ENCODE measurements at regions not wholly inside any gene's neighbourhood (a gene's known extent, or its start where the extent isn't known, plus 50 kb on each side); places are given as distances from the start of the nearest gene placed in this dataset.

GRCh38 chr2:18831916-18832510 is 242.6 kb upstream of the NT5C1B start:
- H3K4me3 ChIP-seq = no peak overlapping the region
- H3K36me3 ChIP-seq = no peaks in the 10 kb centered on the region
- no peaks in the 10 kb centered on the region for H3K9me3 ChIP-seq (replicated peaks)
- H3K4me1 ChIP-seq (replicated peaks) = 0 out of 2 replicates have a peak, but pooled peaks cover 3% of the 10 kb centered on the region
- no peak overlapping the region for H3K27ac ChIP-seq
- no peak for DNase-seq (ENCODE audit: low read depth in 1 of 2, low spot score in 2 of 2)
- no peaks in the 10 kb centered on the region for H3K27me3 ChIP-seq (replicated peaks)

DNA sequence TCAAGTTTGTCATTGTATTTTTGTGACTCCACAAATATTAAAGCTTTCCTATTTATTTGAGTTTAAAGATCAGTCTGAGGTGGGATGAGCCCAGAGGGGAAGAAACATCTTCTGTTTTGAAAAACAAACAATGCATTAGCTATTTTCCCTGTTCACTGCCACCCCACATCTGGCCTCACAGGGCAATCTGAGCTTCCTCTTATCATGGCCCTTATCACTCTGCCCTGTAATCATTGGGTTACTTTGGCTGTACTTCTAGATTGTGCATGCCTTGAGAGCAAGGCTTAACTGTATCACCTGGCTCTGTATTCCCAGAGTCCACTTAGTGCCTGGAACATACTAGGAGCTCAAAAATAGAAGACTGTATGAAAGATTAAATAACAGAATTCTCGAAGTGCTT is 241.6 kb upstream of the NT5C1B start:
- no peaks in the 10 kb centered on the region for H3K36me3 ChIP-seq
- H3K9me3 ChIP-seq (replicated peaks) = no peaks in the 10 kb centered on the region
- H3K27ac ChIP-seq = no peak overlapping the region
- no peaks in the 10 kb centered on the region for H3K27me3 ChIP-seq (replicated peaks)
- no peak for DNase-seq (ENCODE audit: low read depth in 1 of 2, low spot score in 2 of 2)
- H3K4me3 ChIP-seq = no peak overlapping the region
- H3K4me1 ChIP-seq (replicated peaks) = 0 out of 2 replicates have a peak, but pooled peaks cover 3% of the 10 kb centered on the region

DNA sequence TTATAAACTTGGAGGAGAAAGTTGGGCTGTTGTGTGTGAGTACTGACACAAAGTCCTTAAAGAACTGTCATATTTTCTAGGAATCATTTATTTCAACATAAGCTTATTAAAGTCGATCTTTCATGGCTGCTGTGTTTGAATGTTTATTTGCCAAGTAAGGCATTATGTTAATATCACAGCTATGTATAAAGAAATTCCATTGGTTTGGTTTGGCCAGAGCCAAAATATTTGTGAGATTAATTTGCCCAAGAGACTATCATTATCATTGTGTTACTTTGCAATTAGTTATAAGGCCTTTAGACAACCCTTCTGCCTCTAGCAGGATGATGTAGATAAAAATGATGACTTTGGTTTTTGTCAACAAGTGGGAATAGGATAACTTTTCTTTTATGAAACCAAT is 240.6 kb upstream of the NT5C1B start:
- no peak overlapping the region for H3K27ac ChIP-seq
- H3K36me3 ChIP-seq = no peaks in the 10 kb centered on the region
- no peaks in the 10 kb centered on the region for H3K27me3 ChIP-seq (replicated peaks)
- no peaks in the 10 kb centered on the region for H3K9me3 ChIP-seq (replicated peaks)
- 0 out of 2 replicates have a peak, but pooled peaks cover 3% of the 10 kb centered on the region for H3K4me1 ChIP-seq (replicated peaks)
- no peak for DNase-seq (ENCODE audit: low read depth in 1 of 2, low spot score in 2 of 2)
- H3K4me3 ChIP-seq = no peak overlapping the region

DNA sequence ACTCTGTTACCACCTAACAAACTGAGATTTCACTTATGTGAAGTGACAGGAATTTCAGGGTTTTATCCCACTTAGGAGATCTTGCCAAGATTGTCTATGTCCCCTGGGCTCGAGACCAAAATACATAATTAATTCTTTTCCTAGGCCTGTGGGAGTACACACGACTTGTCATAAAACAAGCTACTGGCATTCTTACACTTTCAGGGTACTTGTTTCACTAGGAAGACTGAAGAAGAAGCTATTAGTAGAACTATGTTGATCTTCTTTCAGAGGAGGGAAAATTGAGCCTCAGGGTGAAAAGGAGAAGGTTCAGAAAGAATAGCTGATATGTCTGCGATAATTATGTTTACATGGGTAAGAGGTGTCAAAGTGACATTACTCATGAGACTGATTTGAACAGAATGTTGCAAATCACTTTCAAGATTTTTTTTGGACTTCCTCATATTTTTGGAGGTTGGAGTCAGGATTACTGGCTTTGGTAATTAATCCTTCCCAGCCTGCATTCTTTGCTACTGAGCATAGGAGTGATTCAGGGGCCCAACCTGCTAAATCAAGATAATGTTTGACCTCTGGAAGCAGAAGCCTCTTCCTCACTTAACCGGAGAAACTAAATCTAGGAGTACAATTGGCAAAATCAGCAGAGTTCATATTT is 240.0 kb upstream of the NT5C1B start:
- H3K27me3 ChIP-seq (replicated peaks) = no peaks in the 10 kb centered on the region
- no peaks in the 10 kb centered on the region for H3K9me3 ChIP-seq (replicated peaks)
- no peak for DNase-seq (ENCODE audit: low read depth in 1 of 2, low spot score in 2 of 2)
- no peak overlapping the region for H3K4me3 ChIP-seq
- H3K4me1 ChIP-seq (replicated peaks) = 0 out of 2 replicates have a peak, but pooled peaks cover 3% of the 10 kb centered on the region
- no peak overlapping the region for H3K27ac ChIP-seq
- H3K36me3 ChIP-seq = no peaks in the 10 kb centered on the region

- H3K36me3 ChIP-seq = no peaks in the 10 kb centered on the region
- H3K27ac ChIP-seq = no peak overlapping the region
- no peak overlapping the region for H3K4me3 ChIP-seq
- H3K9me3 ChIP-seq (replicated peaks) = no peaks in the 10 kb centered on the region
- 0 out of 2 replicates have a peak, but pooled peaks cover 3% of the 10 kb centered on the region for H3K4me1 ChIP-seq (replicated peaks)
- no peak for DNase-seq (ENCODE audit: low read depth in 1 of 2, low spot score in 2 of 2)
- H3K27me3 ChIP-seq (replicated peaks) = no peaks in the 10 kb centered on the region
Observed at GRCh38 chr2:18828296-18828695, 238.9 kb upstream of the NT5C1B start.

GRCh38 chr2:18825838-18826237 is 236.5 kb upstream of the NT5C1B start:
- H3K4me1 ChIP-seq (replicated peaks) = 0 out of 2 replicates have a peak, but pooled peaks cover 3% of the 10 kb centered on the region
- no peaks in the 10 kb centered on the region for H3K36me3 ChIP-seq
- no peak overlapping the region for H3K4me3 ChIP-seq
- no peak overlapping the region for H3K27ac ChIP-seq
- H3K9me3 ChIP-seq (replicated peaks) = no peaks in the 10 kb centered on the region
- DNase-seq (ENCODE audit: low read depth in 1 of 2, low spot score in 2 of 2) = no peak
- no peaks in the 10 kb centered on the region for H3K27me3 ChIP-seq (replicated peaks)

DNA sequence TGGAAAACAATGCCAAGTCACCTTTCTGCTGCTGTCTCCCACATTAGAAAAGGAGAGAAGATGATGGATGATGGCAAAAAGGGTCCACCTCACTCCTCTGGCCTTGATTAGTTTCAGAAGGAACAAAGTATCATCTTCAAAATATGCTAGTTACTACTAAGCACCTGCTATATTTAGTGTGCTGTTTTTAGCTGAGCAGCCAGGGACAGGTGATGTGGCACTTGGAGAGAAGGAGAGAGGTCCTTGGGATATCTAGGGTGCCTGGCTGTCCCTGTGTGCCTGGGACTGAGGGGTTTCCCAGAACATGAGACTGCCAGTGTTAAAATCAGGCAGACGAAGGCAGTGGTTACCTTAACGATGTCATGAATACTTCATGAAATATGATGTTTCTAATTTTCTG is 235.5 kb upstream of the NT5C1B start:
- Histone ChIP-seq H3K9me3 (replicated peaks) (no peaks in the 10 kb centered on the region), H3K27ac (no peak overlapping the region), H3K27me3 (replicated peaks) (no peaks in the 10 kb centered on the region), H3K36me3 (no peaks in the 10 kb centered on the region), H3K4me3 (no peak overlapping the region), H3K4me1 (replicated peaks) (0 out of 2 replicates have a peak, but pooled peaks cover 3% of the 10 kb centered on the region)
- DNase-seq (ENCODE audit: low read depth in 1 of 2, low spot score in 2 of 2) = no peak

GRCh38 chr2:18824325-18824790 is 235.0 kb upstream of the NT5C1B start:
- no peaks in the 10 kb centered on the region for H3K36me3 ChIP-seq
- H3K4me1 ChIP-seq (replicated peaks) = 0 out of 2 replicates have a peak, but pooled peaks cover 2% of the 10 kb centered on the region
- H3K27ac ChIP-seq = no peak overlapping the region
- no peak overlapping the region for H3K4me3 ChIP-seq
- no peaks in the 10 kb centered on the region for H3K27me3 ChIP-seq (replicated peaks)
- no peaks in the 10 kb centered on the region for H3K9me3 ChIP-seq (replicated peaks)
- no peak for DNase-seq (ENCODE audit: low read depth in 1 of 2, low spot score in 2 of 2)

- no peaks in the 10 kb centered on the region for H3K36me3 ChIP-seq
- H3K4me3 ChIP-seq = no peak overlapping the region
- H3K27me3 ChIP-seq (replicated peaks) = no peaks in the 10 kb centered on the region
- no peaks in the 10 kb centered on the region for H3K9me3 ChIP-seq (replicated peaks)
- no peak overlapping the region for H3K27ac ChIP-seq
- no peaks in the 10 kb centered on the region for H3K4me1 ChIP-seq (replicated peaks)
- no peak for DNase-seq (ENCODE audit: low read depth in 1 of 2, low spot score in 2 of 2)
Observed at GRCh38 chr2:18821431-18821830, 232.1 kb upstream of the NT5C1B start.

- no peak overlapping the region for H3K27ac ChIP-seq
- DNase-seq (ENCODE audit: low read depth in 1 of 2, low spot score in 2 of 2) = no peak
Observed at GRCh38 chr2:18820966-18821365, 231.6 kb upstream of the NT5C1B start.

DNA sequence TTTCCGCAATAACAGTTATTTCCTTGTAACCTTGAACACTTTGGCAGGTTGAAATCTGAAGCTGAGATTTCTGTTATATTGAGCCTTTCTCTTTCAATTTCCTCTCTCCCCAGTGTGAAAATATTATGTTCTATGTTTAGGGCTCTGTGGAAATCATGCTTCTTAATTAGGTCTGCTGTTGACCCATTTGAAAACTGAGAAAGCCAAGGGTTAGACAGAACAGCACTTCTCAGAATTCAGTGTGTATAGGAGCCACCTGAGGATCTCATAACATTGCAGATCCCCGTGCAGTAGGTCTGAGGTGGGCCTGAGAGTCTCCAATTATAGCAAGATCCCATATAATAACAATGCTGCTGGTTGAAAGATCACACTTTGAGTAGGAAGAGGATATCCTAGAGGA is 230.2 kb upstream of the NT5C1B start:
- Histone ChIP-seq H3K9me3 (replicated peaks) (no peaks in the 10 kb centered on the region), H3K27ac (no peak overlapping the region), H3K27me3 (replicated peaks) (no peaks in the 10 kb centered on the region), H3K4me3 (no peak overlapping the region), H3K4me1 (replicated peaks) (no peaks in the 10 kb centered on the region), H3K36me3 (no peaks in the 10 kb centered on the region)
- no peak for DNase-seq (ENCODE audit: low read depth in 1 of 2, low spot score in 2 of 2)

More at GRCh38 chr2:18820966-18821365, 231.6 kb upstream of the NT5C1B start:
- H3K4me3 ChIP-seq = no peak overlapping the region
- H3K27me3 ChIP-seq (replicated peaks) = no peaks in the 10 kb centered on the region
- no peaks in the 10 kb centered on the region for H3K36me3 ChIP-seq
- H3K9me3 ChIP-seq (replicated peaks) = no peaks in the 10 kb centered on the region
- H3K4me1 ChIP-seq (replicated peaks) = no peaks in the 10 kb centered on the region

- H3K27me3 ChIP-seq (replicated peaks) = no peaks in the 10 kb centered on the region; the same call in 1 of the 2 replicates
- DNase-seq (ENCODE audit: low read depth in 1 of 2, low spot score in 2 of 2) = no peak
- no peak overlapping the region for H3K27ac ChIP-seq
- no peaks in the 10 kb centered on the region for H3K4me1 ChIP-seq (replicated peaks)
- H3K9me3 ChIP-seq (replicated peaks) = no peaks in the 10 kb centered on the region
- no peaks in the 10 kb centered on the region for H3K36me3 ChIP-seq
- H3K4me3 ChIP-seq = no peak overlapping the region
Observed at GRCh38 chr2:18814387-18814786, 225.0 kb upstream of the NT5C1B start.

DNA sequence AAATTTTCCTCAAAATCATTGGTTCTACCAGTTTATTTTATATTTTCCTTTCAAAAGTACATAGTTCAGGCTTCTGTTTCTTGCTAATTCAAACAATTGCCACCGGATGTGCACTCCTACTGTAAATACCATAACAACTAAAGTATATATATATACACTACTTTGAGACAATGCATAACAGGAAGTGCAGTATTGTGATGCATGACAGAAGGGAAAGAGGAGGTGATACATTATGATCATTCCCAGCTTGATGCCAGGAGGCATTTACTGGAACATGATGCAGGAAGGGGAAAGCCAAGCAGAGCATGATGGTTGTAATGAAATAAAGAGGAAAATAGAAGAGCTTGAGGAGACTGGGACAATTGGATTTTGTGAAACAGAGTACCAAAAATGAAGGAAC is 215.2 kb upstream of the NT5C1B start:
- H3K27ac ChIP-seq = no peak overlapping the region
- H3K4me3 ChIP-seq = no peak overlapping the region
- no peak for DNase-seq (ENCODE audit: low read depth in 1 of 2, low spot score in 2 of 2)
- H3K9me3 ChIP-seq (replicated peaks) = no peaks in the 10 kb centered on the region; the same call in 1 of the 2 replicates
- H3K27me3 ChIP-seq (replicated peaks) = no peaks in the 10 kb centered on the region; the same call in 1 of the 2 replicates
- no peaks in the 10 kb centered on the region for H3K4me1 ChIP-seq (replicated peaks)
- H3K36me3 ChIP-seq = no peaks in the 10 kb centered on the region

- no peak overlapping the region for H3K4me3 ChIP-seq
- H3K27ac ChIP-seq = no peak overlapping the region
- no peaks in the 10 kb centered on the region for H3K27me3 ChIP-seq (replicated peaks)
- H3K36me3 ChIP-seq = no peaks in the 10 kb centered on the region
- no peak for DNase-seq (ENCODE audit: low read depth in 1 of 2, low spot score in 2 of 2)
- no peaks in the 10 kb centered on the region; the same call in 1 of the 2 replicates for H3K9me3 ChIP-seq (replicated peaks)
- no peaks in the 10 kb centered on the region for H3K4me1 ChIP-seq (replicated peaks)
Observed at GRCh38 chr2:18803141-18803939, 214.0 kb upstream of the NT5C1B start.
